Body of pancreas (tissue), 4 donors: ENCODE measurements at regions not wholly inside any gene's neighbourhood (a gene's known extent, or its start where the extent isn't known, plus 50 kb on each side); places are given as distances from the start of the nearest gene placed in this dataset.

ENCODE experiments used
- ATAC-seq: fragments of 150-250 bp; one replicate; pipeline ENCODE4 v1.9.1; 2016
- DNase-seq, 4 donors: peaks; one replicate each; pipeline ENCODE4 v3.0.0-alpha.2; 2019
- H3K27ac ChIP-seq, 4 donors: fragments of 200-600 bp; sonication (generic); 1 replicate in 3 of 4; 2 replicates in 1 of 4; pipeline versions ENCODE4 v1.5.1 to v1.6.1; 2016 to 2019; ENCODE audit warnings: mild to moderate bottlenecking in 1 of 4, mixed read lengths in 1 of 4, moderate library complexity in 1 of 4
- H3K27me3 ChIP-seq, 2 donors: fragments of 200-600 bp; sonication (generic); one replicate each; pipeline ENCODE4 v1.6.0; 2016; ENCODE audit warnings: mild to moderate bottlenecking in 1 of 2
- H3K36me3 ChIP-seq, 2 donors: fragments of 200-600 bp; sonication (generic); replicated peaks in 1 of 2; 2 replicates each; pipeline ENCODE4 v1.5.1; 2016; ENCODE audit warnings: low read depth in 2 of 2; ENCODE audit not compliant: insufficient read depth in 1 of 2
- H3K4me1 ChIP-seq: fragments of 200-600 bp; sonication (generic); one replicate; pipeline ENCODE4 v1.6.0; 2016
- H3K4me3 ChIP-seq, 2 donors: fragments of 200-600 bp; sonication (generic); 1 replicate in 1 of 2; 2 replicates in 1 of 2; pipeline ENCODE4 v1.5.1; 2016 to 2019
- H3K9me3 ChIP-seq, 3 donors: fragments of 200-600 bp; sonication (generic); 1 replicate in 2 of 3; 2 replicates in 1 of 3; pipeline ENCODE4 v1.5.1; 2016
- CTCF ChIP-seq, 7 experiments: fragments of 450-650 bp in 4 of 7; fragments of 200-600 bp in 3 of 7; sonication (generic) in 3 of 7; IDR thresholded peaks; one replicate each; pipeline ENCODE4 v1.5.1; 2016 to 2019; ENCODE audit warnings: antibody characterized with exemption in 7 of 7
- POLR2A ChIP-seq, 3 donors: fragments of 450-650 bp; IDR thresholded peaks; one replicate each; pipeline ENCODE4 v1.6.1; 2016; ENCODE audit warnings: antibody characterized with exemption in 3 of 3, mild to moderate bottlenecking in 2 of 3
- WGBS, 2 donors: methylation state at CpG; one replicate each; pipeline ENCODE4 v1.1.5; 2017; 5-methylcytosine and 5-hydroxymethylcytosine counted together
- intact Hi-C: fragments of 100-400 bp; cut with DNase I; formaldehyde crosslinking; loops from one replicate; pipeline ENCODE4 v1.15.1; 2023

DNA sequence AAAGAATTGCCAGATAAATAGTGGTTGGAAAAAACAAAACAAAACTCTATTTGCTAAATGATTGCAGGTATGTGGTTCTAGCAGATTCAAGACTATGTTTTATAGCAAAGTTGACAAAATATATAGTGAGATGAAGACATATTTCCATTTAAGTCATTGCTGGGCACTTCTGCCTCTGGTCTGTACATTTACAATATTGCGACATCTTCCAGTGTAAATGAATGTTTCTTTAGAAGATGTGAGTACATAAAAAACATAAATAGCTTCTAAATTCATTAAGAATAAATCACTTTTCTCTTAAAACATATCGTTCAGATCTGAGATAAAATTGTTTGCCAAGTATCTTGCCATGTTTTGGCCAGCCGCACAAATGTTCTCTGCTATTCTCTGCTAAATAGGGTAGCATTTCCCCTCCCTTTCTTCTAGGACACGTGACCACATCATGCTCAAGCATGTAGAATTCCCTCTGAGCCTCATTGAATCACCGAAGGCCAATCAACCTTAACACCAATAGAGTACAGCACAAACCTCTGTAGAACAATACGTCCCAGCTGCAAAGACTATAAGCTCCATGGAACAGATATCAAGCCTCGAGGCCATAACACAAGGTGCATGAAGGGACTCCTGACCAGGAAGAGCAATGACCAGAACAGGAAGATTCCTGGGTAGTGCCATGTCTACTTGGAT is 1173.3 kb downstream of the GATA3 start:
- Histone ChIP-seq H3K36me3 (no peaks in the 10 kb centered on the region), H3K27me3 (no peaks in the 10 kb centered on the region), H3K4me3 (no peak overlapping the region), H3K27ac (no peak overlapping the region), H3K4me1 (no peaks in the 10 kb centered on the region), H3K9me3 (no peaks in the 10 kb centered on the region)
- 67 to 70% methylated on average over 7 of the region's 7 CpGs for WGBS, 2 donors
- no peak for TF ChIP-seq CTCF (IDR thresholded peaks at IDR 0.05)
- no peak for TF ChIP-seq POLR2A (IDR thresholded peaks at IDR 0.05)
- intact Hi-C loops, result no loop called here
- ATAC-seq (no peak), DNase-seq (no peak)

- no peak for ATAC-seq
- Histone ChIP-seq H3K4me1 (no peaks in the 10 kb centered on the region), H3K36me3 (no peaks in the 10 kb centered on the region), H3K9me3 (no peaks in the 10 kb centered on the region), H3K27ac (no peak overlapping the region), H3K27me3 (no peaks in the 10 kb centered on the region), H3K4me3 (no peak overlapping the region)
- TF ChIP-seq POLR2A (IDR thresholded peaks at IDR 0.05), result no peak
- TF ChIP-seq CTCF (IDR thresholded peaks at IDR 0.05), result no peak
- WGBS, 2 donors, result 89 to 90% methylated on average over 1 of the region's 1 CpG
- DNase-seq, result no peak
- intact Hi-C loops, result no loop called here
Measured at GRCh38 chr10:9228771-9229170, 1174.3 kb downstream of the GATA3 start.

- DNase-seq (no peak), ATAC-seq (no peak)
- intact Hi-C loops, result no loop called here
- H3K36me3 ChIP-seq, result no peaks in the 10 kb centered on the region
- no peak overlapping the region for H3K27ac ChIP-seq
- WGBS, 2 donors, result 66 to 73% methylated on average over 10 of the region's 10 CpGs
- no peaks in the 10 kb centered on the region for H3K4me1 ChIP-seq
- H3K9me3 ChIP-seq, result no peaks in the 10 kb centered on the region
- TF ChIP-seq CTCF (IDR thresholded peaks at IDR 0.05) (no peak), POLR2A (IDR thresholded peaks at IDR 0.05) (no peak)
- no peaks in the 10 kb centered on the region for H3K27me3 ChIP-seq
- no peak overlapping the region for H3K4me3 ChIP-seq
Measured at GRCh38 chr10:9229702-9230244, 1175.3 kb downstream of the GATA3 start.

DNA sequence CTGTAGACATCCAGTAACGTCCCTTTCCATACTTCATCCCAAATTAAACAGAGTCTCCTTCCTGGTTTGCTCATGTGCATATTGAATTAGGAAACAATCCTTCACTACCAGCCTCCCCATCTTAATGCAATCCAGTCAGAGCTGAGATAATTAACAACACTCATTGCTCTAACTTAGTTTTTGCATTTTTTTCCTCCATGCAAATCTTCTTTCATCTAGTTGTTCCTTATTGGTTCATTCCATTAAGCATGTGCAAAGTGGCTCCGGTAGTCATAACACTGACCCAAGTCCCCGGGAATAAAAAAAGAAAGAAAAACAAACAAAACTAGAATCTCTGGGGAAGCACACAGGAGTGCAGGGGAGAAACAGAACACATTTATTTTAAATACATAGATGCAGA is 1176.1 kb downstream of the GATA3 start:
- H3K36me3 ChIP-seq, result no peaks in the 10 kb centered on the region
- DNase-seq (no peak), ATAC-seq (no peak)
- no peaks in the 10 kb centered on the region for H3K9me3 ChIP-seq
- TF ChIP-seq CTCF (IDR thresholded peaks at IDR 0.05) (no peak), POLR2A (IDR thresholded peaks at IDR 0.05) (no peak)
- intact Hi-C loops, result no loop called here
- H3K27ac ChIP-seq, result no peak overlapping the region
- H3K27me3 ChIP-seq, result no peaks in the 10 kb centered on the region
- 36 to 39% methylated on average over 3 of the region's 3 CpGs for WGBS, 2 donors
- no peaks in the 10 kb centered on the region for H3K4me1 ChIP-seq
- H3K4me3 ChIP-seq, result no peak overlapping the region

GRCh38 chr10:9234191-9234590 is 1179.7 kb downstream of the GATA3 start:
- Histone ChIP-seq H3K36me3 (no peaks in the 10 kb centered on the region), H3K4me3 (no peak overlapping the region), H3K4me1 (no peaks in the 10 kb centered on the region), H3K9me3 (no peaks in the 10 kb centered on the region), H3K27me3 (peaks cover 0 to under 1% of the 10 kb centered on the region in 2 donors), H3K27ac (no peak overlapping the region)
- ATAC-seq, result no peak
- intact Hi-C loops, result no loop called here
- DNase-seq, result no peak
- TF ChIP-seq CTCF (IDR thresholded peaks at IDR 0.05) (no peak), POLR2A (IDR thresholded peaks at IDR 0.05) (no peak)
- 39 to 52% methylated on average over 1 of the region's 1 CpG for WGBS, 2 donors
